PC-9 (cell line): ENCODE measurements at regions not wholly inside any gene's neighbourhood (a gene's known extent, or its start where the extent isn't known, plus 50 kb on each side); places are given as distances from the start of the nearest gene placed in this dataset.

Experiments
- BruUV-seq: library from RNA; stranded (reverse); fragments of 400-500 nt; replicated peaks from 2 replicates; lab custom pipeline; 2021; lab: Mats Ljungman, UMichigan
- CTCF ChIA-PET: fragments of 300-600 bp; sonication (Branson Sonifier 250); formaldehyde crosslinking; loops from one replicate; lab custom pipeline; 2022; ENCODE audit warnings: antibody characterized with exemption; lab: Charles Lee
- POLR2A ChIA-PET: fragments of 300-600 bp; sonication (Branson Sonifier 250); formaldehyde crosslinking; loops from one replicate; lab custom pipeline; 2022; ENCODE audit warnings: antibody characterized with exemption; ENCODE audit not compliant: unreplicated experiment; lab: Charles Lee
- DNase-seq, 2 experiments: peaks; one replicate each; pipeline versions ENCODE4 v3.0.0 to v3.0.0-alpha.2; 2015 to 2022; ENCODE audit warnings: mixed read lengths in 1 of 2
- H2AFZ ChIP-seq: fragments of 200-600 bp; sonication (generic); 2 replicates; pipeline ENCODE4 v1.8.1; 2017; ENCODE audit warnings: antibody characterized with exemption
- H3F3A ChIP-seq: fragments of 200-600 bp; sonication (generic); 2 replicates; pipeline ENCODE4 v1.8.1; 2017; ENCODE audit warnings: antibody characterized with exemption, mild to moderate bottlenecking, low read depth; ENCODE audit not compliant: insufficient read depth
- H3K27ac ChIP-seq: fragments of 200-600 bp; sonication (generic); 2 replicates; pipeline ENCODE4 v1.6.1; 2016; ENCODE audit warnings: mixed run types
- H3K27me3 ChIP-seq: fragments of 200-600 bp; sonication (generic); 2 replicates; pipeline ENCODE4 v1.6.1; 2016; ENCODE audit warnings: low read depth, mixed run types; ENCODE audit not compliant: insufficient read depth
- H3K36me3 ChIP-seq: fragments of 200-600 bp; sonication (generic); 2 replicates; pipeline ENCODE4 v1.6.1; 2016; ENCODE audit warnings: low read depth, mixed run types
- H3K4me1 ChIP-seq: fragments of 200-600 bp; sonication (generic); replicated peaks from 2 replicates; pipeline ENCODE4 v1.6.1; 2016; ENCODE audit warnings: mixed run types; ENCODE audit not compliant: insufficient read depth
- H3K4me2 ChIP-seq: fragments of 200-600 bp; sonication (generic); 2 replicates; pipeline ENCODE4 v1.6.1; 2017; ENCODE audit warnings: mixed run types
- H3K4me3 ChIP-seq: fragments of 200-600 bp; sonication (generic); 2 replicates; pipeline ENCODE4 v1.6.1; 2016; ENCODE audit warnings: mixed run types
- H3K79me2 ChIP-seq: fragments of 200-600 bp; sonication (generic); 2 replicates; pipeline ENCODE4 v1.6.1; 2017; ENCODE audit warnings: low read depth, mixed run types
- H3K9me2 ChIP-seq: fragments of 200-600 bp; sonication (generic); 2 replicates; pipeline ENCODE4 v1.8.1; 2017; ENCODE audit warnings: mild to moderate bottlenecking; ENCODE audit not compliant: insufficient read depth
- H3K9me3 ChIP-seq: fragments of 200-600 bp; sonication (generic); 2 replicates; pipeline ENCODE4 v1.8.1; 2016; ENCODE audit warnings: low read depth; ENCODE audit not compliant: insufficient read depth
- H4K20me1 ChIP-seq: fragments of 200-600 bp; sonication (generic); 2 replicates; pipeline ENCODE4 v1.8.1; 2017; ENCODE audit not compliant: insufficient read depth
- EZH2 ChIP-seq: fragments of 200-600 bp; sonication (generic); IDR thresholded peaks from 2 replicates; pipeline ENCODE4 v1.8.0; 2017; ENCODE audit warnings: antibody characterized with exemption, low read depth
- intact Hi-C: fragments of 100-400 bp; cut with micrococcal nuclease; formaldehyde crosslinking; loops from one replicate; pipeline ENCODE4 v1.10.0; 2022; ENCODE audit not compliant: unreplicated experiment
- TF ChIP-seq, protein P1 (sequence below): fragments of 200-600 bp; sonication (generic); conservative IDR thresholded peaks from 2 replicates; pipeline ENCODE4 v1.6.1; 2017; ENCODE audit warnings: mixed run types, antibody characterized with exemption, mild to moderate bottlenecking, moderate library complexity

DNA sequence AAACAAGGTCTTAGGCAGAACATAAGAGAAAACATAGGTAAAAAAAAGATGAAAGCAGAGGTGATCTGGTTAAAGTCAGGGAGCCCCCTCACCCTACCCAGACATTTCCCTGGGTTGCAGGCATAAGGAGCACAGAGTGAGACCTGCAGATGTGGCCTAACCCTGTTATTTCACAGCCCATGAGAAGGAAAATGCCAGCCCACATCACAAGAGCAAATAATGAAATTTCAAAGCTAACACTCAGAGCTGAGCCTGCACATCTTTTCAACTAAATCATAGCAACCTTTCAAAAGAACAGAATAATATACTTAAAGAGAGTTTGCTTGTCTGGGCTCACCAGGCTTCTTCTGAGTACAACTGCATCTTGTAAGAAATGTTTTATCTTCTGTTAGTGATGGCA lies 295.4 kb downstream of the RPAP3 start:
- Histone ChIP-seq H3K27ac (no peak overlapping the region), H3F3A (no peaks in the 10 kb centered on the region), H3K36me3 (no peaks in the 10 kb centered on the region), H3K27me3 (no peaks in the 10 kb centered on the region), H3K4me2 (no peak overlapping the region), H3K4me3 (no peak overlapping the region), H3K9me2 (no peaks in the 10 kb centered on the region), H3K79me2 (no peaks in the 10 kb centered on the region), H4K20me1 (no peaks in the 10 kb centered on the region), H2AFZ (no peak overlapping the region), H3K9me3 (no peaks in the 10 kb centered on the region; the same call in 1 of the 2 replicates), H3K4me1 (no peaks in the 10 kb centered on the region)
- CTCF ChIA-PET, result no interaction called here
- no TSS peak for BruUV-seq
- POLR2A ChIA-PET, result interaction anchor here (0.7 kb wide), 1 partner anchor 332 kb away, joined by 3 read pairs; no protein-coding TSS in a partner anchor
- DNase-seq, result no peak
- TF ChIP-seq, protein P1, sequence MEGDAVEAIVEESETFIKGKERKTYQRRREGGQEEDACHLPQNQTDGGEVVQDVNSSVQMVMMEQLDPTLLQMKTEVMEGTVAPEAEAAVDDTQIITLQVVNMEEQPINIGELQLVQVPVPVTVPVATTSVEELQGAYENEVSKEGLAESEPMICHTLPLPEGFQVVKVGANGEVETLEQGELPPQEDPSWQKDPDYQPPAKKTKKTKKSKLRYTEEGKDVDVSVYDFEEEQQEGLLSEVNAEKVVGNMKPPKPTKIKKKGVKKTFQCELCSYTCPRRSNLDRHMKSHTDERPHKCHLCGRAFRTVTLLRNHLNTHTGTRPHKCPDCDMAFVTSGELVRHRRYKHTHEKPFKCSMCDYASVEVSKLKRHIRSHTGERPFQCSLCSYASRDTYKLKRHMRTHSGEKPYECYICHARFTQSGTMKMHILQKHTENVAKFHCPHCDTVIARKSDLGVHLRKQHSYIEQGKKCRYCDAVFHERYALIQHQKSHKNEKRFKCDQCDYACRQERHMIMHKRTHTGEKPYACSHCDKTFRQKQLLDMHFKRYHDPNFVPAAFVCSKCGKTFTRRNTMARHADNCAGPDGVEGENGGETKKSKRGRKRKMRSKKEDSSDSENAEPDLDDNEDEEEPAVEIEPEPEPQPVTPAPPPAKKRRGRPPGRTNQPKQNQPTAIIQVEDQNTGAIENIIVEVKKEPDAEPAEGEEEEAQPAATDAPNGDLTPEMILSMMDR, result no peak
- TF ChIP-seq EZH2, result no peak
- intact Hi-C loops, result no loop called here

DNA sequence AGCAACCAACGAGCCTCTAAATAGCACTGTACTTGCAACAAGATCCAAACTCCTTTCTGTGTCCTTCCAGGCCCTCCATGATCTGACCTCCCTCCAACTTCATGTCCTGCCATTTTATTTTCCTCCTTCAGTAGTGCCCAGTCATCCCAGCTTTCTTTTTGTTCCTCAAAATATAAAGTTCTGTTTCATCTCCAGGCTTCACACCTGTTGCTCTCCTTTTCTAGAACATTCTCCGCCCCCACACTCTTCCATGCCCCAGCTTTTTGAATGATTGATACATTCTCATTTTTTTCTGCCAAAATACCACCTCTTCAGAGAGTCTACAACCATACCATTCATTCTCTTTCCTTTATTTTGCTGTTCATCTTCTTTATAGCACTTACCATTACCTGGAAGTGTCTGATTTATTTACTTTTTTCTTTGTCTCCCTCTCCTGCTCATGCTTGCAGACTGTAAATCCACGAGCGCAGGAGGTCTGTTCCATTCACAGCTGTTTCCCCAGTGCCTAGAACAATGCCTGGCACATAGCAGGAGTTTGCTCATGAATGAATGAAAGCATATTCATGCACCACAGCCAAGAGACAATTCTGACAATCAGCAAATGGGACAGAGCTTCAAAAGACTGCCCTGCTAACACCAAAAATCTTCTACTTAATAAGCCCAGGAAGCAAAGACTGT lies 296.4 kb downstream of the RPAP3 start:
- TF ChIP-seq, protein P1, result no peak
- TF ChIP-seq EZH2, result no peak
- Histone ChIP-seq H3K36me3 (no peaks in the 10 kb centered on the region), H3F3A (no peaks in the 10 kb centered on the region), H3K27me3 (no peaks in the 10 kb centered on the region), H3K9me3 (no peaks in the 10 kb centered on the region; the same call in 1 of the 2 replicates), H2AFZ (no peak overlapping the region), H3K4me2 (no peak overlapping the region), H4K20me1 (no peaks in the 10 kb centered on the region), H3K4me1 (no peaks in the 10 kb centered on the region), H3K79me2 (no peaks in the 10 kb centered on the region), H3K4me3 (no peak overlapping the region), H3K27ac (no peak overlapping the region), H3K9me2 (no peaks in the 10 kb centered on the region)
- ChIA-PET CTCF (no interaction called here), POLR2A (interaction anchor here (0.7 kb wide), 1 partner anchor 326 kb away, joined by 4 read pairs; no protein-coding TSS in a partner anchor)
- no peak for DNase-seq
- no TSS peak for BruUV-seq
- intact Hi-C loops, result no loop called here

DNA sequence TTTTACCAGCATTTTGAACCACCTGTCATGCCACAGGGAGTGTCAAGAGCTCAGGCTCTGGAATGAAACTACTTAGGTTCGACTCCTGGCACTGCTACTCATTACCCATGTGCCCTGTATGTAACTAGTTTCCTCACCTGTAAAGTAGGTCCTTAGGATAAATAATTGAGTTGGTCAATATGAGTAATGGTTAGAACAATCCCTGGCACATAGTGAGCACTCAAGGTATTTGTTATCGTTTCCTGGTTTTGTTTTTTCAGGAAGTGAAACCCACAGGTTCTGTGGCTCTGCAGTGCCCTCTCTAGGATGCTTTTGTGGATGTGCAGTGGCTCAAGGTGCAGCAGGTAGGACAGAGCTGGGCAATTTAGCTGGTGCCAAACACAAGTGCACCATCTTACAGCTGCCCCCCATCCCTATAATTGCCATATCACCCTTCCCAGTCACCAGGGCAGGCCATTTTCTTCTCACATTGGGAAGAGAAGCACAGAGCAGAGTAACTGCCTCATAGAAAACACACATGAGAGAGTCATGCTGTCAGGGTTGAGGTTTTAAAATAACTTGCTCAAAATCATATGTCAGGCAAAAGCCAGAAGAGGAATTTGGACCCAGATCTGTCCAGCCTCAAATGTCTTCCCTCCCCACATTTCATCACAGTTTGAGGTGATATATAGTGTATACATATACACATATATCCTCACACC lies 297.5 kb downstream of the RPAP3 start:
- intact Hi-C loops, result loop anchor here (1.0 kb wide), 1 partner anchor 376 kb away; no protein-coding TSS in a partner anchor
- ChIA-PET CTCF (interaction anchor here (0.6 to 1.3 kb wide), 2 partner anchors 376 to 1138 kb away, joined by 3 read pairs; no protein-coding TSS in a partner anchor), POLR2A (no interaction called here)
- H3K4me2 ChIP-seq, result no peak overlapping the region
- peak; percentile 49 to 72 for DNase-seq
- no peak overlapping the region for H3K4me3 ChIP-seq
- no peak overlapping the region for H3K27ac ChIP-seq
- no peaks in the 10 kb centered on the region for H3K79me2 ChIP-seq
- TF ChIP-seq, protein P1, result peak; percentile 53
- no peak for TF ChIP-seq EZH2
- BruUV-seq, result no TSS peak
- no peaks in the 10 kb centered on the region for H3F3A ChIP-seq
- H3K36me3 ChIP-seq, result no peaks in the 10 kb centered on the region
- H4K20me1 ChIP-seq, result no peaks in the 10 kb centered on the region
- H2AFZ ChIP-seq, result no peak overlapping the region
- H3K9me2 ChIP-seq, result no peaks in the 10 kb centered on the region
- H3K27me3 ChIP-seq, result no peaks in the 10 kb centered on the region
- no peaks in the 10 kb centered on the region for H3K4me1 ChIP-seq
- no peaks in the 10 kb centered on the region; the same call in 1 of the 2 replicates for H3K9me3 ChIP-seq
